Right atrium auricular region (tissue), 2 donors: ENCODE measurements at regions not wholly inside any gene's neighbourhood (a gene's known extent, or its start where the extent isn't known, plus 50 kb on each side); places are given as distances from the start of the nearest gene placed in this dataset.
A peak's percentile ranks its signal among the peaks of the same experiment; 100 is the strongest.

Source experiments
- DNase-seq: peaks from one replicate; pipeline ENCODE4 v3.0.0-alpha.2; 2019; ENCODE audit warnings: low spot score
- H3K27ac ChIP-seq, 2 donors: fragments of 200-600 bp; sonication (generic); 1 replicate in 1 of 2; 2 replicates in 1 of 2; pipeline ENCODE4 v1.5.1; 2016 to 2019
- H3K27me3 ChIP-seq, 2 donors: fragments of 200-600 bp; sonication (generic); one replicate each; pipeline versions ENCODE4 v1.5.1 to v1.6.0; 2017 to 2019
- H3K36me3 ChIP-seq: fragments of 200-600 bp; sonication (generic); one replicate; pipeline ENCODE4 v1.5.1; 2016
- H3K4me1 ChIP-seq, 2 donors: fragments of 200-600 bp; sonication (generic); one replicate each; pipeline versions ENCODE4 v1.5.1 to v1.6.0; 2017 to 2019
- H3K4me3 ChIP-seq, 2 donors: fragments of 200-600 bp; sonication (generic); 1 replicate in 1 of 2; 2 replicates in 1 of 2; pipeline ENCODE4 v1.5.1; 2017 to 2019; ENCODE audit warnings: mild to moderate bottlenecking in 1 of 2, moderate library complexity in 1 of 2
- H3K9me3 ChIP-seq, 2 donors: fragments of 200-600 bp; sonication (generic); one replicate each; pipeline ENCODE4 v1.5.1; 2019
- TF ChIP-seq, protein P1 (sequence below), 2 donors: fragments of 200-600 bp; sonication (generic); IDR thresholded peaks; one replicate each; pipeline ENCODE4 v1.5.1; 2019; ENCODE audit warnings: antibody characterized with exemption in 2 of 2

DNA sequence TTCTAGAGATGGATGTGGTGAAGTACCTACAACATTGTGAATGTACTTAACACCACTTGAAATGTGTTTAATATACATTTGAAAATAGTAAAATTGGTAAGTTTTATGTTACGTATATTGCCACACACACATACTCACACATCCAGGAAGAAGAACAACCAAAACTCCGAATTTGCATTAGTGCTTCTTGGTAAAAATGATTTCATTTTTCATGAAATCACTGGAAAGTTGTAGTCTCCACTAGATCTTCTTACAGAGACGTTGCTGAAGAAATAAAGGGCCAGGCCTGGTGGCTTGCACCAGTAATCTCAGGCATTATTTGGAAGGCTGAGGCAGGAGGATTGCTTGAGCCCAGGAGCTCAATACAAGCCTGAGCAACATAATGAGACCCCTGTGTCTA lies 118.6 kb upstream of the ZNF608 start:
- Histone ChIP-seq H3K4me3 (no peak overlapping the region), H3K4me1 (peaks cover 0 to 31% of the 10 kb centered on the region in 2 donors), H3K9me3 (no peaks in the 10 kb centered on the region), H3K27ac (no peak overlapping the region), H3K36me3 (no peaks in the 10 kb centered on the region), H3K27me3 (no peaks in the 10 kb centered on the region)
- no peak for DNase-seq
- TF ChIP-seq, protein P1, sequence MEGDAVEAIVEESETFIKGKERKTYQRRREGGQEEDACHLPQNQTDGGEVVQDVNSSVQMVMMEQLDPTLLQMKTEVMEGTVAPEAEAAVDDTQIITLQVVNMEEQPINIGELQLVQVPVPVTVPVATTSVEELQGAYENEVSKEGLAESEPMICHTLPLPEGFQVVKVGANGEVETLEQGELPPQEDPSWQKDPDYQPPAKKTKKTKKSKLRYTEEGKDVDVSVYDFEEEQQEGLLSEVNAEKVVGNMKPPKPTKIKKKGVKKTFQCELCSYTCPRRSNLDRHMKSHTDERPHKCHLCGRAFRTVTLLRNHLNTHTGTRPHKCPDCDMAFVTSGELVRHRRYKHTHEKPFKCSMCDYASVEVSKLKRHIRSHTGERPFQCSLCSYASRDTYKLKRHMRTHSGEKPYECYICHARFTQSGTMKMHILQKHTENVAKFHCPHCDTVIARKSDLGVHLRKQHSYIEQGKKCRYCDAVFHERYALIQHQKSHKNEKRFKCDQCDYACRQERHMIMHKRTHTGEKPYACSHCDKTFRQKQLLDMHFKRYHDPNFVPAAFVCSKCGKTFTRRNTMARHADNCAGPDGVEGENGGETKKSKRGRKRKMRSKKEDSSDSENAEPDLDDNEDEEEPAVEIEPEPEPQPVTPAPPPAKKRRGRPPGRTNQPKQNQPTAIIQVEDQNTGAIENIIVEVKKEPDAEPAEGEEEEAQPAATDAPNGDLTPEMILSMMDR (IDR thresholded peaks at IDR 0.05) = no peak

DNA sequence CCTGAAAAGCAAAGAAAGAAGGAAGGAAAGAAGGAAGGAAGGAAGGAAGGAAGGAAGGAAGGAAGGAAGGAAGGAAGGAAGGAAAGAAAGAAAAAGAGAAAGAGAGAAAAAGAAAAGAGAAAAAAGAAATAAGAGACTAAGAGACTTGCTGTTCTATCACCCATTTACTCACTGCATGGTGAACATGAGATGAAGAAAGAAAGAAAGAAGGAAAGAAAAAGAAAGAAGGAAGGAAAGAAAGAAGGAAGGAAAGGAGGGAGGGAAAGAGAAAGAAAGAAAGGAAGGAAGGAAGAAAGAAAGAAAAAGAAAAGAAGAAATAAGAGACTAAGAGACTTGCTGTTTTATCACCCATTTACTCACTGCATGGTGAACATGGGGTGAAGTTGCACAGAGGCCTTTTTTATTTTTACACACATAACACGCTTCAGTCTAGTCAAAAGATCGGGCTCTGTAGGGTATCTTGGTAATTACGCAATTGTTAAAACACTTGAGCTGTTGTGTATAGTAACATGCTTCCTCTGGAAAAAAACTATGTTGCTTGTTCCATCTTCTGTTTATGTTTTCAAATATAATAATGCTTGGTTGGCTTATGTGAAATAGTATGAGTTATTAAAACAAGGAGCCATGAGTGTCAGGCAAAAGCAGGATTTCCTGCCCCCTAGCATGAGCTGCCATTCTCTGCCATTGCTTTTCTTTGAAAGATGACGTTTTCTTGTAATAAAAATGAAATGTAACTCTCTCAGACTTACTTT lies 119.3 kb upstream of the ZNF608 start:
- TF ChIP-seq, protein P1 (IDR thresholded peaks at IDR 0.05) = no peak

DNA sequence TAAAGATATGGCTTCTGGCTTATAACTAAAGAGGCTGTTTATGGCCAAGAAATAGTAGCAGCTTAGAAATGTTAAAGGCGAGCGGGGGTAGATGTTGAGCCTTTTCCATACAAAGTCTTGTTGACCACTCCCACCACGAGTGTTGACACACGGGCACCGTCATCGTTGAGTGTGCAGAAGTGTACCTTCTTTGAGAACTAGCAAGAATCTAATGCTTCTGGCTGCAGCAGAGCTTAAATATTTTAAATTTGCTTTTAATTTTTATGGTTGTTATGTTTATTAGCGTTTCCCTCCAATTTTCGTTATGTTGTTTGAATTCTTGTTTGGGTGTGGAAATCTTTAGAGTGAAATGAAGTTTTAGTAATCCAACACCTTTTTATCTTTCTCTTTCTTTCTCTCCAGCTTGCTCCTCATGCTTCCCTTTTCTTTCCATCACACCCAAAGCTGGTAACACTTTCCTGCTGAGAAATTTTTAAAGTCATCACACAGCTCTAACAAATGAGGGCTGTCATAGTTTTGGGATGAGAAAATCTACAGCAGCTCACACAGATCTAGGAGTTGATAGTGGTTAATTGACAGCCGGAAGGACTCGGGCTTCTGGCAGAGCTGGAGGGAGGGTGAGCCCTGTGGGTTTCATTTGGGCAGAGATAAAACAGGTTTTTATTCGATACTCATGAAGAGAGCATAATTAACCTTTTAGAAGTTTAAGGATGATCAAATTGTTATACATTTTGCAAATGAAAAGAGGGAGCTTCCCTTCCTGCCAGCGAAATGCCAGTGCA lies 120.1 kb upstream of the ZNF608 start:
- H3K27ac ChIP-seq = peak overlapping the region; percentile 14 to 69
- DNase-seq = no peak

More for the DNA sequence above, 119.3 kb upstream of the ZNF608 start:
- Histone ChIP-seq H3K4me3 (no peak overlapping the region), H3K27me3 (no peaks in the 10 kb centered on the region), H3K27ac (peak overlapping the region; percentile 14 to 69), H3K36me3 (no peaks in the 10 kb centered on the region), H3K9me3 (no peaks in the 10 kb centered on the region), H3K4me1 (peaks cover 0 to 33% of the 10 kb centered on the region in 2 donors)
- DNase-seq = no peak

DNA sequence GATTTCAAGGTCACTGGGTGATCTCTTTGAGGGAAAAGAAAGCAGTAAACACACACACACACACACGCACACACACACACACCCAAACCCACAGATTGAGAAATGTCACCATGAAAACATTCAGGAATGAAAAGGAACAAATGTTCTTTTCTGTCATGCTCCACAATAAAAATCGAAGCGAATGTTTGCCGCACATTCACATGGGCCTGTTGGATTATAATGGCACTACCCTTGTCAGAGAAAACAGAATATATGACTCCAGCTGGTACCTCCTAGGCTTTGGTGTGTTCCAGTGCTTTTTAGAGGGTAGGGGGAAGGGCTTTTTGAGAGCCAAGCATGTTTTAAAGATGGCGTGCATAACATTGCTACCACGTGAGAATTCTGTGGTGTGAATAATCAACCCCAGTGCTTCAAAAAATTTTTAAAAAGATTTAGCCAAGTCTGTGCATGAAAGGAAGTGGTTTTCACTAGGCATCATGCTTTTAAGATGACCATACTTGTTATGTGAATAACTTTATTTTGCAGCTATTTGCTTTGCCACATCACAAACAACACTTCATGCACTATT lies 120.8 kb upstream of the ZNF608 start:
- Histone ChIP-seq H3K4me1 (peaks cover 0 to 46% of the 10 kb centered on the region in 2 donors), H3K9me3 (no peaks in the 10 kb centered on the region), H3K27me3 (no peaks in the 10 kb centered on the region), H3K27ac (peak overlapping the region in 1 of 2 donors; percentile 69), H3K36me3 (no peaks in the 10 kb centered on the region), H3K4me3 (no peak overlapping the region)
- DNase-seq = no peak
- TF ChIP-seq, protein P1 (IDR thresholded peaks at IDR 0.05) = no peak

More for the DNA sequence above, 120.1 kb upstream of the ZNF608 start:
- TF ChIP-seq, protein P1 (IDR thresholded peaks at IDR 0.05) = no peak
- H3K9me3 ChIP-seq = no peaks in the 10 kb centered on the region
- no peak overlapping the region for H3K4me3 ChIP-seq
- no peaks in the 10 kb centered on the region for H3K27me3 ChIP-seq
- peaks cover 0 to 39% of the 10 kb centered on the region in 2 donors for H3K4me1 ChIP-seq
- H3K36me3 ChIP-seq = no peaks in the 10 kb centered on the region

DNA sequence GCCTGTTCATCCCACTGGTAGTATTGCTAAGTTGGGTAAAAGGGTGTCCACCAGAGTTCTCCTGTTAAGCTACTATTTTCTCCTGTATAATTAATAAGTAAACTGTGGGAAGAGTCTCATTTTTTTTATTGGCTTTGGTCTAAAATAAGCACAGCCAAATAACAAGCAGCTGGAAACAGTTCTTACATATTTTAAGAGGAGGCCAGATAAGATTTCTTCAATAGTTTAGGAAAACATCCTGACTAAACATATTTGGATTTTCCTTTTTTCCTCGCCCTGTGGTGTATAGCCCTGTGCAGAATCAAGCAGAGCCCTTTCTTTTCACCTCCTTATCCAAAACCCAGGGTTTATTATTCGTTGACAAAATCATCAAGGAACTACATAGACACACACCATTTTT lies 122.2 kb upstream of the ZNF608 start:
- Histone ChIP-seq H3K9me3 (no peaks in the 10 kb centered on the region), H3K27me3 (no peaks in the 10 kb centered on the region), H3K4me3 (no peak overlapping the region), H3K27ac (peak overlapping the region in 1 of 2 donors; percentile 31), H3K36me3 (no peaks in the 10 kb centered on the region), H3K4me1 (peaks cover 0 to 54% of the 10 kb centered on the region in 2 donors)
- TF ChIP-seq, protein P1 (IDR thresholded peaks at IDR 0.05) = no peak
- DNase-seq = no peak
